ENCODE measurements at regions not wholly inside any gene's neighbourhood (a gene's known extent, or its start where the extent isn't known, plus 50 kb on each side); places are given as distances from the start of the nearest gene placed in this dataset.
A peak's percentile ranks its signal among the peaks of the same experiment; 100 is the strongest.

DNA sequence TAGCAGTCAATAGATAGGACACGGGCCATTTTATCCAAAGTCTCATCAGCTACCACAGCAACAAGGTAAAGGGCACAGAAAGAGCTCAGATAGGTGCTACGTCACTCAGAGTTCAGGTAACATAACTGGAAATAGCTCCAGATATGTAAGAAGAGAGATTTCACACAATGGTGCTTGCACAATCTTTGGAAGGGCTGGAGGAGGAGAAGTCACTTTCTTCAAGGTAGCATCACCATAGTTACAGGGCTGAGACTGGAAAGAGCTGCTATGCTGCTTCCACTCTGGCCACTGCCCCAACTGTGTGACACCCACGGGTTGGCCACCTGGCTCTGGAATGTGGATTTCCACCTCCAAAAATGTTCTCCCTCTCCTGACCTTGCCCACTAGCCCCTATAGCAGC, 448.8 kb upstream of the THBS1 start:
- DNase-seq: no peak

DNA sequence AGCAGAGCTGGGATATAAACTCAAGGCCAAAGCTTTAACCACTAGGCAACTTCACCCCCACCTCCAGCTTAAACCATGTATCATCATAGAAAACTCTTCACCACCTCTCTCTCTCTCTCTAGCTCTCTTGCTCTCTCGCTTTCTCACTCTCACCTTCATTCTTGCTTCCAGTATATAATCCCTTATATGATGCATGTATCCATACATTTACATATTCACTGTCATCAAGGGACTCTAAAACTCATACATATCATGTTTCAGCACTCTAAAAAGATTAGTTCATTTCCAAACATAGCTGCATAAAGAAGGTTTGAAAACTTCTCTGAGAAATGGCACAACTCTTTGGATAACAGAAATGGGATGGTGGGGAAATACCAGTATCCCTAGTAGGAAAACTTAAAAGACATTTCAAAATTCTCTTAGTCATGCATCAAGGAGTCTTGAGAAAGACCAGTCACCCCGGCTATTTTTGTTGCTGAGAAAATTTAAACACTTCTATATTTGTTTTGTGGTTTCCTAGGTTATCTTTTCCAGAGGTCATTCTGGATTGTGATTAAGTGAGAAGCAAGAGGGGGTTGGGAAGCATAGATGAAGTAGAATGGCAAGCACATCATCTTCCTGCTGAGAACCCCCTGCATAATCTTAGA, 447.8 kb upstream of the THBS1 start:
- DNase-seq: no peak

DNA sequence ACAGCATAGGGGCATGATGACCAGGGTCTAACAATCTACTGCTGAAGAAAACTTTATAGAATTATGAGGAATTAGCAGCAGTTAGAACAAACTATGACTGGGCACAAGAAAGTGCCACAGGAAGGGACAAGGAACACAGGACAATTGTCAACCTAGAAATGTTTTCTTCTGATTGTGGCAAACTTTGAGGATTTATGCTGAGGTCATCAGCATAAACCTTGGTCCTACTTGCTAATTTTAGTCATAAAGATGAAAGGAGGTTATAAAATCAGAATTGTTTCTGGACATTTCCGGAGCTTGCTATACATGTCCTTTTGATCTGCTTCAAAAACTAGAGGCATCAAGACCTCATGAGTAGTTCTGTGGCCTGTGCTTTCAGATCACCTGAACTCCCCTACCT, 446.6 kb upstream of the THBS1 start:
- no peak for DNase-seq

DNA sequence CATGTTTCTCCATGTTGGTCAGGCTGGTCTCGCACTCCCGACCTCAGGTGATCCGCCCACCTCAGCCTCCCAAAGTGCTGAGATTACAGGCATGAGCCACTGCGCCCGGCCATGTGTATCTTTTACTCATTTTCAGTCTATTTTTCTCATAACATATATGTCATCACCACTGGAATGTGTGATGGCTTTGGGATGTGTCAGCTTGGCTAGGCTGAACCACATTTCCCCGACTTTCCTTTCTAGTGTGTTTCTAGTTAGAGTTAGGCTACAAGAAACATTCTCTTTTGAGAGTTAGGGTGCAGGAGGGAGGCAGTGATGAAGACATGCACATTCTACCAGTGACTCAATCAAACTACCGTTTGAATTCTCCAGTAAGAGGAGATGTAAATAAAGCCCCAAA, 444.9 kb upstream of the THBS1 start:
- DNase-seq: no peak

DNA sequence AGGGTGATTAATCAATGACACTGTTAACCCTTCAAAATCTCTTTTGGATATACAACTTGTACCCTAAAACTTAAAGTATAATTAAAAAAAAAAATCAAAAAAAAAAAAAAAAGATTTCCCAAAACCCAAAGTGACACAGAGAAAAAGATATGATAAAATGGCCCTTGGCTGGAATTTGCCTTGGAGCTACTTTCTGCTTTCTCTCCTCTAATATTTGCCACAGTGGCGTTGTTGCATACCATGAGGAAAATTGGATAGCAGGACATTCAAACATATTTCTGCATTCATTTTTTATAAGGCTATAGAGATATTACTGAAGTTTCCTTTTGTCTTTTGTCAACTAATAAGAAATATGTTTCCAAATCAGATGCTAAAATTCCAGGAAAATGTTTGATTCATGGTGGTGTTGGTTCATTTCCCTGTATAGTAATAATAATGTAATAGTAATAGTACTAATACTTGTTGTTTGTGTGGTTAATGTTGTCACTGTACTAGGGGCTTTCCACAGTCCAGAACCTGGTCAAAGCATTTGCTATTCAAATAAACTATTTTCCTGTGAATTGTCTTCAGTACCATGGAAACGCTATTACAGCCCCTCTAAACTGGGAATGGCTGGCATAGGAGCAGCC, 441.3 kb upstream of the THBS1 start:
- DNase-seq: no peak

DNA sequence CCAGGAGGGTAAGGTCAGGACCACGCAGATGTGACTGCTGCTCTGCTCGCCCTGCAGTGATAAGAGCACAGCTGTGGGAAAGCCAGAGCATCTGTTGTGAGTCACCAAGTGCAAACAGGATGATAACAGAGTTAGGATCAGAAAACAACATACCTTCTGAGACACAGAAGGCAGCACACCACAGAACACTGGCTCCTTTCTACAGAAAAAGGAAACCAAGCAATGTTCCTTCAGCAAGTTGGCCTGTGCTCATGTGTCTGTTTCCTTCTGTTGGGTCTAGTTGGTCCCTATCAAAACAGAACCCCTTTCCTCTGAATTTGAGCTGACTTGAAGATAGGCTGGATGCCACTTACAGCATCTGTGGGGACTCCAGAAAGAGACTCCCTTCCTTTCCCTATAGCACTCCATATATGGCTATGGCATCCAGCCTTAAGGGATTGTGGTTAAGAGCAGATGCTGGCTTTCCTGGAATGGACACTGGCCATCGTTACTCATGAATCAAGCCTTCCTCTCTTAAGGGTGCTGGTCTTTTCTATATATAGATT, 440.7 kb upstream of the THBS1 start:
- DNase-seq: no peak

DNA sequence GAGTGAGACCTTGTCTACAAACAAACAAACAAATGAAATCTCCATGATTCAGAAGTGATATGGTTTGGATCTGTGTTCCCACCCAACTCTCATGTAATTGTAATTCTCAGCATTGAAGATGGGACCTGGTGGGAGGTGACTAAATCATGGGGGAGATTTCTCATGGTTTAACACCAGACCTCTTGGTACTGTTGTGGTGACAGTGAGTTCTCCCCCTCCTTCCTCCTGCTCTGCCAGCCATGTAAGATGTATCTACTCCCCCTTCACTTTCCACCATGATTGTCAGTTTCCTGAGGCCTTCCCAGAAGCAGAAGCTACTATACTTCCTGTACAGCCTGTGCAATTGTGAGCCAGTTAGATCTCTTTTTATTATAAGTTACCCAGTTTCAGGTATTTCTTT, 438.4 kb upstream of the THBS1 start:
- DNase-seq: no peak

DNA sequence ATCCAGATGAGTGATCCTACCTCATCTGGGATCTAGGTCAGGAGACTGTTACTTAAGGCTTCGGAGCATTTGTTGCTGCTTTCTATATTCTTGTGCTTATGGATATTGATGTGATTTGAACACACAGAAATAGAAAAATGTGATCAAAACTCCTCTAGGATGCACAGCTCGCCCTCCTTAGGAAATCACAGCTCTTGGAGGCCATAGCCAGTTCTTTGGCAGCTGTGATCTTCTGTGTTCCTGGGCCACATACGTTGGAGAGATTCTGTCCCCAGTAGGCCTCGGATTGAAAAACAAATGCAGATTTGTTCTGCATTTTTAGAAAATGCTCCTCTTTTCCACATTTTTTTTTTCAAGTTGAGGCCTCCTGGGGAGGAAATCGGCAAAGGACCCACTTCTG, 437.4 kb upstream of the THBS1 start:
- no peak for DNase-seq

DNA sequence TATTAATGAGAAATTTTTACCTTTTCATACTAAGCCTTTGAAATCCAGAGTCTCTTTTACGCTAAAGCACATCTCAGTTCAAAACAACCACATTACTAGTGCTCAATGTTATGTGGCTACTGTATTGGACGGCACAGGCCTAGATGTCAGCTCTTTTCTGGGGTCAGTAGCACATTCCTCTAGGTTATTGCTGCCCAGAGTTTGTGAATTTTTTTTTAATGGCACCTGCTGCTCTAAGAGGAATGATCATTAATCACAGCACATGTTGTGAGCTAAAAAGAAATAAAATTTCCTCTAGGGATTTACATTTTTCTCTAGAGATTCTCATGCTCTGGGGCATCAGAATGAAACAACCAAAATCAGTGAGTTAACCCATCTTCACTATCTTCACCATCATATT, 436.8 kb upstream of the THBS1 start:
- DNase-seq: no peak

DNA sequence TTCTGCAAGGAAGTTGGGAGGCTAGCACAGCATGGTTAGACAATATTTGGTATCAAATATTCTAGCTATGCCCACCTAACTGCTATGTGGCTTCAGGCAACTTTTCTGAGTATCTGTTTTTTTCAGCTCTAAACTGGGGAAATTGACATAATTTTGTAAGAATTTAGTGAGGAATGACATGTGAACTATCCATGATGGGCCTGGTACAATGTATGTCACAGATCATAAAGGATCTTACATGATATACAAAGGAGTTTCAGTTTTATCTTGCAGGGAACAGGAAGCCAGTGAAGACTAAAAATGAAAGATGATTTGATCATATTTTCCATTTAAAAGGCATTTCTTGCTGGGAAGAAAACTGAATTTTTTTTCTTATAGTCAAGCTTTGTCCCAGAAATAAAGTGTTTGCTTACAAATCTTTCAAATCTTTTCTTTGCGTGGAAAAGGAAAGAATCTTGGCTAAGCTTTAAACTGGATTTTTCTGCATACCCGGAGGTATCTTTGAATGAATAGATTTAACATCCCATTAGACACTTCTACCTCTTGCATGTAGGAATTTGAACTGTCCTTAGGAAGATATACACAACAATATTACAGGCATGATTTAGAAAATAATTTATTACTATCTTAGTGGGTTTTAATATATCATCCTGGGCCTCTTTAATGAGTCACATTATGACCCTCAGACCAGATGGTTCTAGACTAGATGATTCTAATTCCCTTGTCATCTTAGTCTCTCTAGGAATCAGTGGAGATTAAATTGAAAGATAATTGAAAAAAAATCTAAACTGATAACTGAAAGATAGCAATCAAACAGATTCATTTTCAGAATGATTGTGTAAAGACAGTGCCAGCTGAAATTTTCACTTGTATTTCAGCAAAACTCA, 436.0 kb upstream of the THBS1 start:
- DNase-seq: no peak

DNA sequence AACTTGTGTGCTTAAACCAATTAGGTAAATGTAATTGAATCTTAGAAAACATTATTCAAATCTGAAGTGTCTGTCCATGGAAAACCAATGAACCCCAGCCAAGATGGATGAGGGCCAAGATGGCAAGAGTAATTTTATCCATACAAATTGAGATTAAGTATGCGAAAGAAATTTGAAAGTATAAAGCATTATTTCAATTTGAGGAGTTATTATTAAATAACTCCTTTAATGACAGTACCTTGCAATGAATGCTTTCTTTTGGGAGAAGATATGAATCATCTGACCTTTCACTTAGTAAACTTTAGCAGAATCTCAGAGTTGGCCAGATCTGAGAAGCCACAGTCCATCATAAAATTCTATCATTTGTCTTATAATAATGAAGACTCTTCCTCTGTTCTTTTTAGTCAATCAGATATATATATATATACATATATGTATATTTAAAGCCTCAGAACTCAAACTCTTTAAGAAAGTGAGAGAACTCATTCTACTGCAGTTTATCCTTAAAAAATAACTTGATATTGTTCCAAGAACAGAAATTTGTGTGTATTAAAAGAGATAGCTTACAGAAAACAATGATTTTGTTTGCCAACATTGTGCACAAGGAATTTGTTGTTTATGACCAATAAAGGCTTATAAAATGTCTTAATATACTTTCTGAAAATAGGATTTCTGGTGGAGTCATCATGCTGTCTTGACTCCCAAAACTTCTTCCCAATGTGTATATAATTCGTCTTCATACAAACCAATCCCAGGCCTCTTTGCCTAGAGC, 434.8 kb upstream of the THBS1 start:
- DNase-seq: no peak

DNA sequence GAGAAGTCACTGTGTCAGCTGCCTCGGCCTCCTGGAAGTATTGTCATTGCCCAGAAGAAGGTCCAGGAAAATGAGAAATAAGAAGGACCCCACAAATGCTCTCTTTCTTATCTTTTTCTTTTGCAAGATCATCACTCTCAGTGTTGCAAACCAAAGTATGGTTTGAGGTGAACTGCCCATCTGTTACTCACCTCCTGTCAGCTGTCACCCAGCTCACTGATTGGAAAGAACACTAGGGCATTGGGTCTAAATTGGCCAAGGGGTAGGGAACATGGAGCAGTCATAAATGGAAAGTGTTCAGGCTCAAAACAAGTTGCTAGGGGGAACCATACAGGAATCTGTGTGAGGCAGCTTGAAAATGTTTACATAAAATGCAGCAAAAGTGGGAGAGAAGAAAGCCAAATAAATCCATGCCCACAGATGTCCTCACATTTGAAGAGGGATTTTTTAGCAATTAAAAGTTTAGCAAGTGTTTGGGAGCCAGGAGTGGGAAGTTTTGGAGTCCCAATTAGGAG, 431.2 kb upstream of the THBS1 start:
- no peak for DNase-seq

DNA sequence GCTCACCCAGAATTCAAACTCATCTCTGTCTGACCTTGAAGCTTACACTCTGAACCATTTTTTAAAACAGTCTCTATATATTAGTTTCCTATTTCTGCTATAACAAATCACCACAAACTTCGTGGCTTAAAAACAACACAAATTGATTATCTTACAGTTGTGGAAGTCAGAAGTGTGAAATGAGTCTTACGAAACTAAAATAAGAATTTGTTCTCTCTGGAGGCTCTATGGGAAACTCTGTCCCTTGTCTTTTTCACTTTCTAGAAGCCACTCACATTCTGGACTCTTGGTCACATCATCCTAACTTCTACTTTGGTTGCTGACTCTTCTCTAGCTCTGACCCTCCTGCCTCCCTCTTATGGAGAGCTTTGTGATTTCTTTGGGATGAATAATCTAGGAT, 429.3 kb upstream of the THBS1 start:
- DNase-seq: no peak

DNA sequence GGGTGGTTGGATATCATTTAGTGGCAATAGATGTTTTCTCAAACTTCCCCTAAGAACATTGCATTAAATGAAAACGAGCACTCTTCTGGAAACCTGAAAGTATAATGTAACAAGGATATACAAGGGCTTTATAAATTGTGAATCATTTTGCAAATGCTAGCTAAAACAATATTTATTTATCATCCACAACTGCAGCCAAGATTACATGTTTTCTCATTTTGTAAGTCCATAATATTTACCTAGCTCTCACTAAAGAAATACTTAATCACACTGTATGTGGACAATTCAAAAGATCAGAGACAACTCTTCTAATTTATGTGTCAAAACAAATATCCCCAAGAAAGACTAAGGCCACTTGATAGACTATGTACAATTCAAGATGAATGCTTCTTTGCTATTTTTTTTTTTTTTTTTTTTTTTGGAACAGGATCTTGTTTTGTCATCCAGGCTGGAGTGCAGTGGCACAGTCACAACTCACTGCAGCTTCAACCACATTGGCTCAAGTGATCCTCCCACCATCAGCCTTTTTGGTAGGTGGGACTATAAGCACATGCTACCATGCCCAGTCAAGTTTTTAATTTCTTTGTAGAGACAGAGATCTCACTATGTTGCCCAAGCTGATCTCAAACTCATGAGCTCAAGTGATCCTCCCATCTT, 427.7 kb upstream of the THBS1 start:
- DNase-seq: no peak

DNA sequence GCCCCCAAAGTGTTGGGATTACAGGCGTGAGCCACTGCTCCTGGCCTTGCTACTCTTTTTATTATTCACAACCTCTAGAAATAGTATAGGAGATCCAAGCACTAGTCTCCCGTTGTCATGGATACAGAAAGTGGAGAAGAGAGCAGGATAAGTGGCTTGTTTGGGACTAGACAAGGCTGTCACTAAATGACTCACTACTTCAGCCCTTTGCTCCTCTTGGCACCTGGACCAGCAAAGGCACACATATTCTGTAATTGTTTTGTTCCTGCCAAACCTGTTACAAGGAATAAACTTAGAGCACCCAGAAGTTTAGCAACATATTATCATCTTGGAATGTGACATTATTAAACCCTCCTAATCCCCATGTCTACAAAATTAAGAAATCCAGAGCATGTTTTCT, 427.2 kb upstream of the THBS1 start:
- peak; percentile 17 for DNase-seq

DNA sequence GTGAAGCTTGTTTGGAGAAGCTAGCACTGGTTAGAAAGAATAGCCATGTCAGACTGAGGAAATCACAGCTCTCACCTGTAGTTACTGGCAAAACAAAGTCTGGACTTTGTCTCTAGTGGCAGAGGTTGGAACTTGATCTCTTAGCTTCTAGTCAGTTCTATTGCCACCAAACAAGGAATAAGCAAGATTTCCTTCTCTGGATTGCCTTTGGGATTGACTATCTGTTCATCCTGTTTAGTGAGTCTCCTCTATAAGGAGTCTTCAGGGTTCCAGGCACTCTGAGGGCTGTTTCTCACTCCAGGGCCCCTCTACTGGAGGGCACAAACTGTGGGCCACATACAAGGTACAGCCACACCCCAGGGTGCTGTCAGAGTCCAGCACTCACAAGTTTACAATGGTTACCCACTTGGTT, 426.6 kb upstream of the THBS1 start:
- no peak for DNase-seq

DNA sequence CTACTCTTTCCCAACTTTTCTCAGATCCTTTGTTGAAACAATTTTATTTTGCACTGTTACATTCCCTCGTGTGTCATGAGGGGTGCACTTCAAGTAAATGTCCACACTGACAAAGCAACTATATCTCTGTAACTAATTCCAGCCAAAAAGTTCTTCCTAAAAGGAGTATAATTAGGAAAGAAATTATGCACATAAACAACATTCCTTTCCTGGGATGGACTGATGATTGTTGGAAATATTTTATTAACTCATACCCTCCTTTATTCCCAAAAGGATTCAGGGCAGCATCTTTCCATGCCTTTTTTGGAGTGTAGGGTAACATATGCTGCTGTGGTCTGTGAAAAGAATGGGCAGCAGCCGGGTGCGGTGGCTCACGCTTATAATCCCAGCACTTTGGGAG, 426.1 kb upstream of the THBS1 start:
- DNase-seq: no peak

DNA sequence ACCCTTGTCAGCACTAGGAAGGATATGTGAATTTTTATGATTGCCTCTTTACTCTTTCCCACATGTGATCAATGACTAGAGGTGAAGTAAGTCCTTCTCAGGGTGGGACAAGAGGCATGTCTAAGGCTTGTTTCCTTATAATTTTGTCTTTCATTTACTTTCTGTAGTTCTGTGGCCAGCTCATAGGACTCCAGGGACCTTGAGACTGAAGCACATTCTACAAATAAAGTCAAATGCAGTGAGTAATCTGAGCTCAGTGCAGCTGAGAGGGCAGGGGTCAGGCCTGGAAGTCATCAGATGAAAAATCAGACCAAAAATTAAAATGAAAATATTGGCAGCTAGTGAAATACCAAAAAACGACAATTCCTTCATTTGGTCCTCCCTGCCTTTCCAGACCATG, 424.7 kb upstream of the THBS1 start:
- DNase-seq: no peak

DNA sequence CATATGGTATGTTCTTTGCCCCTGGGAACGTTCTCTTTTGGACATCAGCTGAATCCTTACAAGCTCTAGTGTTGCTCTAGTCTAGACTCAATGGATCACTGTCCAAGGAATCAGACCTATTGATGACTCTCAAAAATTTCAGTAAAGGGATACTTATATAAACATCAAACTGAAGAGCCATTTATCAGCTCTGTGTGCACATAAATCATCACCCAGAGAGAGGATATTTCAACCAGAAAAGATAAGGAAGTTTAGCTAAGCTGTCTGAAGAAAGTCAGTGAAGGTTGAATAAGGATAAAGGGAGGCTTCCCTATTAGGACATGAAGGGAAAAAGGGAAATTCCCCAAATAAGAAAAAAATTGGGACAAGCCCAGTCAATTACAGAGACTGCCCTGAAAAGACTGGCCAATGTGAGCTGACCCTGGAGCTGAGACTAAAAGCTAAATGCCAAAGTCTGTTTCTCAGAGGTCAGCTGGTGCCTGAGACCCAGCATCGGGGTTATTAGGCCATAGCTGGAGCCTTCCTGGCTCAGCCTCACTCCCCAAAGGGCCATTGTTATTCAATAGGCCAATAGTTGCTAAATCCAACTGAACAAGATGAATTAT, 424.1 kb upstream of the THBS1 start:
- DNase-seq: no peak

DNA sequence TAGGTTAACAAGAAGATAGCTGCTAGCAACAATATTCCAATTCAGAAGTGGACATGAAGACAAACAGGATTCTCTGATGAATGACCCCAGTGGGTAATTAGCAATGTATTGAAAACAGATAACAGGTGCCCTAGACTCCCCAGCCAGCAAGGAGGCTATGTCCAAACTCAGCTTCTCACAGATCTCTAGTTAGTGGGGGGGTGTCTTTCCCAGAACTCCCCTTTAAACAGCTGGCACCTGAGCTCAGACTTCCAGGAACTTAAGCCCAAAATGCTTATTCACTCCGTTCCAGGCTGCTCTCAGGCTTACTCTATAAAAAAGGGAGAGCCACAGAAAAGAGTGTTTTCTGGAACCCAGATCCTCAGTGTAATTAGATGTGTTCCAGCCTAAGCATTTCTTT, 423.0 kb upstream of the THBS1 start:
- DNase-seq: no peak

DNA sequence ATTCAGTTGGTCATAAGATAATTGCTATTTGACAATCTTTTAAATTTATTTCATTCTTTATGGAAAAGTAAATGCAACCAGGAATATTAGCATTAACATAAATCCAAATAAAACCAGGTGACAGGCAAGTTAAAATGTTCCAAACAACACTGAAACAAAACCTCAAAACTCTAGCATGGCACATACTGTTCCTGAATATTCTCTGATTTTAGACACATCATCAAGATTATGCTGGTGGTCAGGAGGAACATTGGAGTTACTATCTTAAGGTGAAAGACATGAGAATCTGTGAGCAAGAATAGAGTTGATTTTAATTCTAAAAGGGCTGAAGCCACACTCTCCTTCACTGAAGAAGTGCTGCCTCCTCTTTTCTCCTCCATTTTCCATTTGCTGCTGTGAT, 421.0 kb upstream of the THBS1 start:
- no peak for DNase-seq

DNA sequence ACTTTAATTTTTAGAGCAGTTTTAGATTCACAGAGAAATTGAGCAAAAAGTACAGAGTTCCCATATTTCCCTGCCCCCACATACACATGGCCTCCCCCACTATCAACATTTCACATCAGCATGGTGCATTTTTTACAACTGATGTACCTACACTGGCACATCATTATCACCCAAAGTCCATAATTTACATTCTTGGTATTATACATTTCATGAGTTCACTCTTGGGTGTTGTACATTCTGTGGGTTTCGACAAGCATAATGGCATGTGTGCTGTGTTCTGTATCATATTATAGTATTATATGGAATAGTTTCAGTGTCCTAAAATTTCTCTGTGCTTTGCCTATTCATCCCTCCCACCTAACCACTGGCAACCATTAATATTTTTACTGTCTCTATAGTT, 419.8 kb upstream of the THBS1 start:
- DNase-seq: no peak
